ENCODE measurements at regions not wholly inside any gene's neighbourhood (a gene's known extent, or its start where the extent isn't known, plus 50 kb on each side); places are given as distances from the start of the nearest gene placed in this dataset.

GRCh38 chr7:63041786-63042185, 956.9 kb upstream of the ZNF722 start:
- TF ChIP-seq POLR2A (IDR thresholded peaks at IDR 0.05), result no peak
- TF ChIP-seq CTCF (IDR thresholded peaks at IDR 0.05), result no peak
